Upper lobe of right lung (tissue), 1 donor: ENCODE measurements at regions not wholly inside any gene's neighbourhood (a gene's known extent, or its start where the extent isn't known, plus 50 kb on each side); places are given as distances from the start of the nearest gene placed in this dataset.

Experiments
- ATAC-seq: fragments of 200-7000 bp; cut with Tn5 transposase; one replicate; pipeline ENCODE4 v1.9.1; 2020; ENCODE audit warnings: mild to moderate bottlenecking, moderate library complexity
- DNase-seq: peaks from one replicate; pipeline ENCODE4 v3.0.0-alpha.2; 2020
- H3K27ac ChIP-seq: fragments of 200-600 bp; one replicate; pipeline ENCODE4 v1.8.0; 2022
- H3K27me3 ChIP-seq: fragments of 200-600 bp; one replicate; pipeline ENCODE4 v1.8.0; 2022; ENCODE audit warnings: mild to moderate bottlenecking
- H3K36me3 ChIP-seq: fragments of 200-600 bp; one replicate; pipeline ENCODE4 v1.8.0; 2022
- H3K4me1 ChIP-seq: fragments of 200-600 bp; one replicate; pipeline ENCODE4 v1.8.0; 2022
- H3K4me3 ChIP-seq: fragments of 200-600 bp; one replicate; pipeline ENCODE4 v1.8.0; 2022; ENCODE audit warnings: mild to moderate bottlenecking
- H3K9me3 ChIP-seq: fragments of 200-600 bp; one replicate; pipeline ENCODE4 v1.8.0; 2022
- intact Hi-C: fragments of 100-400 bp; cut with DNase I; formaldehyde crosslinking; loops from one replicate; pipeline ENCODE4 v1.11.0; 2022
- TF ChIP-seq, protein P1 (sequence below): fragments of 200-600 bp; IDR thresholded peaks from one replicate; pipeline ENCODE4 v1.8.0; 2022; ENCODE audit warnings: antibody characterized with exemption
- donor health status: DM: no; HTN: yes; CAD: no; lungs with severe emphysema.

DNA sequence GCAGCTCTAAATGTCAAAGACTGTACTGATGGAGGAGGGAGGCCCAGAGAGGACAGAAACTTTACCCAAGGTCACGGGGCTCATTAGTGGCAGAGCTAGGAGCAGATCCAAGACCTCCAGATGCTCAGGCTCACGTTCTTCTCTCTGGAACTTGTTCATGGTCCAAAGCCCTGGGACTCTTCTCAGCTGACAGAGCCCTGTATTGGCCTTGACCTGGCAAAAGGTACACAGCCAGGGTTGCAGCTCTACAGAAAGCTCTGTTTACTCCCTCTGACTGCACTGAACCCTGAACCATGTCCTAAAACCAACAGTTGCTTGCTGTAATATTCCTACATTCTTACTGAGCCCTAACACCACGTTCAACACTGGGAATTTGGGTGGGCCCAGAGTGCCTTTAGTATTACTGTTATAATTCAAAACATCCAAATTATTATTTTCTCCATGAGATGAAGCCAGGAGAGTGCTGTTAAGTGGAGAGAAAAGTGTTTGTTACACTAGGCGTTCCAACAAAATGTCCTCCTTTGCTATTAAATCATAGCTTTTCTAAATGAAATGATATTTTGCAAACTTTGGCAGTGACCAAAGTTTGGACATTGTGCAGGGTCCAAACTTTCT lies 602.4 kb upstream of the CLINT1 start:
- intact Hi-C loops = no loop called here
- H3K36me3 ChIP-seq = no peaks in the 10 kb centered on the region
- no peaks in the 10 kb centered on the region for H3K9me3 ChIP-seq
- no peak overlapping the region for H3K4me3 ChIP-seq
- H3K27ac ChIP-seq = no peak overlapping the region
- peaks cover 7% of the 10 kb centered on the region for H3K4me1 ChIP-seq
- DNase-seq (no peak), ATAC-seq (peak; percentile 27)
- TF ChIP-seq, protein P1, sequence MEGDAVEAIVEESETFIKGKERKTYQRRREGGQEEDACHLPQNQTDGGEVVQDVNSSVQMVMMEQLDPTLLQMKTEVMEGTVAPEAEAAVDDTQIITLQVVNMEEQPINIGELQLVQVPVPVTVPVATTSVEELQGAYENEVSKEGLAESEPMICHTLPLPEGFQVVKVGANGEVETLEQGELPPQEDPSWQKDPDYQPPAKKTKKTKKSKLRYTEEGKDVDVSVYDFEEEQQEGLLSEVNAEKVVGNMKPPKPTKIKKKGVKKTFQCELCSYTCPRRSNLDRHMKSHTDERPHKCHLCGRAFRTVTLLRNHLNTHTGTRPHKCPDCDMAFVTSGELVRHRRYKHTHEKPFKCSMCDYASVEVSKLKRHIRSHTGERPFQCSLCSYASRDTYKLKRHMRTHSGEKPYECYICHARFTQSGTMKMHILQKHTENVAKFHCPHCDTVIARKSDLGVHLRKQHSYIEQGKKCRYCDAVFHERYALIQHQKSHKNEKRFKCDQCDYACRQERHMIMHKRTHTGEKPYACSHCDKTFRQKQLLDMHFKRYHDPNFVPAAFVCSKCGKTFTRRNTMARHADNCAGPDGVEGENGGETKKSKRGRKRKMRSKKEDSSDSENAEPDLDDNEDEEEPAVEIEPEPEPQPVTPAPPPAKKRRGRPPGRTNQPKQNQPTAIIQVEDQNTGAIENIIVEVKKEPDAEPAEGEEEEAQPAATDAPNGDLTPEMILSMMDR = no peak
- no peaks in the 10 kb centered on the region for H3K27me3 ChIP-seq

DNA sequence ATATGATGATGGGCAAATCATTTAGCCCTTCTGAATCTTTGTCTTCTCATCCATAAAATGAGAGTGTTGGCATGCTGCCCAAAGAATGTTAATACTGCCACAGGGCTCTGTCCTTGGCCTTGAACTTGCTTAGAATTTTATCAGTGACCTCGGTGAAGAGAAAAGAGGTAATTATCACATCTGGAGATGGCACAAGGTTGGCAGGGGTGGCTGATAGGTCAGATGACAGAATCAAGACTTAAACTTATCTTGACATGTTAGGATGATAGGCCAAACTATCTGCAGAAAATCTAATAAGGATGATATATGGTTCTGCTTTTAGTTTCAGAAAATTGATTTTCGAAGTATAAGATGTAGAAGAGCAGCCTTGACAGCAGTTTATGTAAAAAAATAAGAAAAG lies 599.1 kb upstream of the CLINT1 start:
- Histone ChIP-seq H3K4me3 (no peak overlapping the region), H3K4me1 (no peaks in the 10 kb centered on the region), H3K27ac (no peak overlapping the region), H3K36me3 (no peaks in the 10 kb centered on the region), H3K27me3 (no peaks in the 10 kb centered on the region), H3K9me3 (no peaks in the 10 kb centered on the region)
- ATAC-seq (no peak), DNase-seq (no peak)
- intact Hi-C loops = no loop called here
- TF ChIP-seq, protein P1 = no peak

DNA sequence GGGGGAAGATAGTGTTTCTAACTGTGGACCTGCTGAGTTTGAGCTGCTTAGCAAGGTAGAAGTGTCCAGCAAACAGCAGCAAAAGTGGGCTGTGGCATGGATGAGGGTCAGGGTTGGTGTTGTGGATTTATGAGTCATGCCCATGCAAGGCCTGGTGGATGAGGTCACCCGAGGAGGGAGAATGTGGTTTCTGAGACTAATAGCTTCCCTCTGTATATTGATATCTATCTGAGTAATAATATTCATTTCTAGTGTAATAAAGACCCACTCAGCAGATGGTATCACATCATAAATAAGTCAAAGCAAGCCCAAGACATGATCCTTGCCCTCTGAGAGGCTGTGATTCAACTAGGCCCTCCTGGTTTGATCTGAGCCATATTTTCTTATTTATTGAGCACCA lies 597.8 kb upstream of the CLINT1 start:
- intact Hi-C loops = no loop called here
- no peak overlapping the region for H3K4me3 ChIP-seq
- TF ChIP-seq, protein P1 = no peak
- DNase-seq (no peak), ATAC-seq (peak; percentile 64)
- no peaks in the 10 kb centered on the region for H3K36me3 ChIP-seq
- H3K27ac ChIP-seq = no peak overlapping the region
- H3K4me1 ChIP-seq = no peaks in the 10 kb centered on the region
- no peaks in the 10 kb centered on the region for H3K27me3 ChIP-seq
- H3K9me3 ChIP-seq = no peaks in the 10 kb centered on the region

DNA sequence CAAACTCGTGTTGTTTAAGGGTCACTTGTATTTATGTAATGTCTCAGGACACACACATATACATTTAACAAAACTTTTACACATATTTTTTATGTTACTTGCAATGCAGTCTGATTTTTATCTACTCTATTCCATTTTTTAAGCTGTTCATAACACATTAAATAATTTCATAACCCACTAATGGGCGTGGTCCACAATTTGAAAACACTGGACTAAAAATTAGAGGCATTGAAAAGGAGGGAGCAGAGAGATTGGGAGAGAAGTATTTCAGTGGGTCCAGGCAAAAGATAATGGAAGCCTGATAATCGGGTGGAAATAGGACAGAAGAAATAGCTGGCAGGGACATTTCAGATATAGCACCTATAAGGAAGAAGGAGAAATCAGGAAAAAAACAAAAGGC lies 597.3 kb upstream of the CLINT1 start:
- H3K4me3 ChIP-seq = no peak overlapping the region
- H3K9me3 ChIP-seq = no peaks in the 10 kb centered on the region
- ATAC-seq (no peak), DNase-seq (no peak)
- no peaks in the 10 kb centered on the region for H3K27me3 ChIP-seq
- no peaks in the 10 kb centered on the region for H3K36me3 ChIP-seq
- intact Hi-C loops = no loop called here
- TF ChIP-seq, protein P1 = no peak
- no peaks in the 10 kb centered on the region for H3K4me1 ChIP-seq
- no peak overlapping the region for H3K27ac ChIP-seq

DNA sequence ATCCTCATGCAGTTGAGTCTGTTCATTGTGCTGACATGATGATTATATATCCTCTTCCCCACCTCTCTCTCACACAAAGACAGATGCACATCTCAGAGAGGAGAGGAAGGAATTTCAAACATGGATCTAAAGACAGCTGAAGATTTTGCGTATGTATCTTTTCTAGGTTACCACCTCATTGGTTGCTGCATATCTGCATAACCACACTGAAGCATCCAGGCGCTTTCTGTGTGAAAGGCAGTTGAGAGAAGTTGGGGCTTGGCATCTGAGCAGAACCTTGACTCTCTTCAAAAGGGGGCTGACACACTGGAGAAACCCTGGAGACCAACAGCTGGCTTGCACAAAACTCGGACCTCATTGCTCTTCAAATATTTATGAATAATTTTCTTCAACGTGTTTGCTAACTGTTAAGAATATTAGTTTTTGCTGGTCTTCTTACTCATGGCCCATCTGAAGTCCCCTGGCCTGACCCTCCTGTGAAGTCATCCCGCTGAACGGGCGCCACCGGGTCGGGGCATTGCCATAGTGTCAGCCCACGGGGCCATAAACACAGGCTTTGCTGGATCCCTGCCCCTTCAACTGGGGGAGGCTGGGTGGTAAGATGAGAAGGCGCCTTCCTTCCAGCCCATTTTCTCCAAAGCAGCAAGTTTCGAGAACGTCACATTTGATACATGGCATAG lies 593.2 kb upstream of the CLINT1 start:
- Histone ChIP-seq H3K27ac (no peak overlapping the region), H3K36me3 (no peaks in the 10 kb centered on the region), H3K4me1 (no peaks in the 10 kb centered on the region), H3K27me3 (no peaks in the 10 kb centered on the region), H3K9me3 (no peaks in the 10 kb centered on the region), H3K4me3 (no peak overlapping the region)
- TF ChIP-seq, protein P1 = no peak
- intact Hi-C loops = no loop called here
- no peak for DNase-seq
- ATAC-seq = no peak
